IMR-90 (cell line): ENCODE measurements at regions not wholly inside any gene's neighbourhood (a gene's known extent, or its start where the extent isn't known, plus 50 kb on each side); places are given as distances from the start of the nearest gene placed in this dataset.

Experiments used
- ATAC-seq: fragments of 200-7000 bp; cut with Tn5 transposase; 2 replicates; pipeline ENCODE4 v1.9.1; 2020; ENCODE audit warnings: low read depth, mild to moderate bottlenecking, moderate library complexity
- BruUV-seq: library from RNA; stranded (reverse); fragments of 400-500 nt; replicated peaks from 2 replicates; lab custom pipeline; 2021; lab: Mats Ljungman, UMichigan
- CTCF ChIA-PET: fragments of 300-600 bp; formaldehyde crosslinking; extraction: SDS; loops from one replicate; lab custom pipeline; 2021; ENCODE audit warnings: antibody characterized with exemption; lab: Yijun Ruan, JAX
- POLR2A ChIA-PET: fragments of 300-600 bp; sonication (Branson Sonifier 250); formaldehyde crosslinking; loops from one replicate; lab custom pipeline; 2022; ENCODE audit warnings: antibody characterized with exemption; ENCODE audit not compliant: unreplicated experiment; lab: Charles Lee
- DNase-seq: peaks from one replicate; pipeline ENCODE4 v3.0.0; 2013
- H2AFZ ChIP-seq: replicated peaks from 2 replicates; pipeline ENCODE3; 2013; ENCODE audit warnings: low read length, mild to moderate bottlenecking; ENCODE audit not compliant: poor library complexity
- H2AK5ac ChIP-seq: 2 replicates; pipeline ENCODE4 v1.6.1; 2013; ENCODE audit warnings: low read depth, low read length, inconsistent platforms
- H2AK9ac ChIP-seq: replicated peaks from 2 replicates; pipeline ENCODE3; 2013; ENCODE audit warnings: mild to moderate bottlenecking, low read depth, low read length, moderate library complexity; ENCODE audit not compliant: poor library complexity
- H2BK120ac ChIP-seq: 2 replicates; pipeline ENCODE4 v1.6.1; 2013; ENCODE audit warnings: low read depth, low read length, inconsistent platforms
- H2BK15ac ChIP-seq: 3 replicates; pipeline ENCODE4 v1.6.1; 2013; ENCODE audit warnings: low read depth, low read length, inconsistent platforms
- H2BK20ac ChIP-seq: 2 replicates; pipeline ENCODE4 v1.6.1; 2013; ENCODE audit warnings: low read depth, mild to moderate bottlenecking, inconsistent platforms, low read length, moderate library complexity
- H2BK5ac ChIP-seq: 2 replicates; pipeline ENCODE4 v1.6.1; 2013; ENCODE audit warnings: mild to moderate bottlenecking, low read depth, low read length, inconsistent platforms; ENCODE audit not compliant: poor library complexity, severe bottlenecking
- H3K14ac ChIP-seq: replicated peaks from 2 replicates; pipeline ENCODE4 v1.6.1; 2013; ENCODE audit warnings: low read depth, low read length, inconsistent platforms
- H3K18ac ChIP-seq: 2 replicates; pipeline ENCODE4 v1.6.1; 2013; ENCODE audit warnings: low read depth, low read length, control low read depth
- H3K23ac ChIP-seq: 2 replicates; pipeline ENCODE4 v1.6.1; 2013; ENCODE audit warnings: low read depth, low read length, inconsistent platforms
- H3K27ac ChIP-seq: 2 replicates; pipeline ENCODE4 v1.5.1; 2013; ENCODE audit warnings: mild to moderate bottlenecking, control low read depth, low read length; ENCODE audit not compliant: insufficient read depth
- H3K27me3 ChIP-seq: 2 replicates; pipeline ENCODE4 v1.6.1; 2013; ENCODE audit warnings: low read length; ENCODE audit not compliant: control insufficient read depth, insufficient read depth
- H3K36me3 ChIP-seq: 2 replicates; pipeline ENCODE4 v1.6.1; 2013; ENCODE audit warnings: low read length, mixed read lengths; ENCODE audit not compliant: control insufficient read depth, insufficient read depth
- H3K4ac ChIP-seq: 2 replicates; pipeline ENCODE4 v1.6.1; 2013; ENCODE audit warnings: low read depth, low read length, inconsistent platforms
- H3K4me1 ChIP-seq: 2 replicates; pipeline ENCODE4 v1.6.1; 2013; ENCODE audit warnings: low read length, mixed read lengths; ENCODE audit not compliant: control insufficient read depth, insufficient read depth
- H3K4me2 ChIP-seq: 2 replicates; pipeline ENCODE4 v1.6.1; 2013; ENCODE audit warnings: low read depth, mild to moderate bottlenecking, control low read depth, low read length, moderate library complexity
- H3K4me3 ChIP-seq: 2 replicates; pipeline ENCODE4 v1.5.1; 2013; ENCODE audit warnings: low read depth, mild to moderate bottlenecking, control low read depth, low read length, moderate library complexity; ENCODE audit not compliant: insufficient read depth
- H3K56ac ChIP-seq: 2 replicates; pipeline ENCODE4 v1.6.1; 2013; ENCODE audit warnings: low read length, inconsistent platforms; ENCODE audit not compliant: insufficient read depth; ENCODE audit errors: extremely low read depth
- H3K79me1 ChIP-seq, 2 experiments: 2 replicates each; pipeline ENCODE4 v1.6.1; 2013; ENCODE audit warnings: low read length in 2 of 2, inconsistent platforms in 1 of 2, low read depth in 1 of 2
- H3K9ac ChIP-seq: 2 replicates; pipeline ENCODE4 v1.6.1; 2013; ENCODE audit warnings: low read depth, low read length, control low read depth
- H3K9me1 ChIP-seq: 2 replicates; pipeline ENCODE4 v1.6.1; 2013; ENCODE audit warnings: low read length, inconsistent platforms; ENCODE audit not compliant: insufficient read depth
- H3K9me3 ChIP-seq: 2 replicates; pipeline ENCODE4 v1.6.1; 2013; ENCODE audit warnings: low read length; ENCODE audit not compliant: control insufficient read depth, insufficient read depth
- H4K20me1 ChIP-seq: 2 replicates; pipeline ENCODE4 v1.6.1; 2013; ENCODE audit warnings: low read length, inconsistent platforms; ENCODE audit not compliant: insufficient read depth
- H4K5ac ChIP-seq: 2 replicates; pipeline ENCODE4 v1.6.1; 2013; ENCODE audit warnings: mild to moderate bottlenecking, low read depth, low read length, control low read depth
- H4K8ac ChIP-seq, 2 experiments: 2 replicates each; pipeline ENCODE4 v1.6.1; 2013; ENCODE audit warnings: low read depth in 2 of 2, low read length in 2 of 2, control low read depth in 1 of 2, inconsistent platforms in 1 of 2
- H4K91ac ChIP-seq: 2 replicates; pipeline ENCODE4 v1.6.1; 2013; ENCODE audit warnings: low read depth, low read length, inconsistent platforms; ENCODE audit not compliant: insufficient read depth
- BHLHE40 ChIP-seq: fragments of 150-350 bp; IDR thresholded peaks from 2 replicates; pipeline ENCODE4 v1.6.1; 2016; ENCODE audit warnings: mild to moderate bottlenecking, low read depth, low read length
- CEBPB ChIP-seq: IDR thresholded peaks from 2 replicates; pipeline ENCODE4 v1.6.1; 2012; ENCODE audit warnings: low read depth, low read length, improper control_type of control experiment
- FOS ChIP-seq: fragments of 150-350 bp; IDR thresholded peaks from 2 replicates; pipeline ENCODE4 v1.6.1; 2016; ENCODE audit warnings: low read depth, low read length
- MAFK ChIP-seq: IDR thresholded peaks from 2 replicates; pipeline ENCODE4 v1.6.1; 2012; ENCODE audit warnings: low read depth, low read length, improper control_type of control experiment
- MXI1 ChIP-seq: IDR thresholded peaks from 2 replicates; pipeline ENCODE4 v1.6.1; 2012; ENCODE audit warnings: low read depth, mild to moderate bottlenecking, low read length, moderate library complexity, borderline replicate concordance
- NFE2L2 ChIP-seq: fragments of 150-350 bp; IDR thresholded peaks from 2 replicates; pipeline ENCODE4 v1.6.1; 2016; ENCODE audit warnings: low read depth, mild to moderate bottlenecking, low read length
- POLR2A ChIP-seq: IDR thresholded peaks from 2 replicates; pipeline ENCODE4 v1.6.1; 2012; ENCODE audit warnings: mild to moderate bottlenecking, low read depth, low read length
- RAD21 ChIP-seq: IDR thresholded peaks from 2 replicates; pipeline ENCODE4 v1.6.1; 2012; ENCODE audit warnings: low read length, improper control_type of control experiment
- RCOR1 ChIP-seq: IDR thresholded peaks from 2 replicates; pipeline ENCODE4 v1.6.1; 2012; ENCODE audit warnings: mild to moderate bottlenecking, low read length, improper control_type of control experiment; ENCODE audit not compliant: insufficient replicate concordance
- RFX5 ChIP-seq: IDR thresholded peaks from 2 replicates; pipeline ENCODE4 v1.8.0; 2012; ENCODE audit warnings: low read depth, mild to moderate bottlenecking, low read length, moderate library complexity
- WGBS, 2 experiments: methylation state at CpG; one replicate each; pipeline versions ENCODE4 v1.1.5 to v1.1.7; 2013; ENCODE audit warnings: missing lambda C conversion rate in 2 of 2; ENCODE audit not compliant: insufficient read length in 1 of 2; ENCODE audit errors: extremely low coverage in 2 of 2; 5-methylcytosine and 5-hydroxymethylcytosine counted together
- dilution Hi-C: fragments of 300-500 bp; cut with HindIII; formaldehyde crosslinking; loops from one replicate; pipeline ENCODE4 v1.14.3; 2018; ENCODE audit warnings: low sequenced_read_pairs; ENCODE audit not compliant: unreplicated experiment
- in situ Hi-C: fragments of 300-500 bp; cut with MboI; formaldehyde crosslinking; loops from 3 replicates; pipeline ENCODE4 v1.14.3; 2019; ENCODE audit warnings: low sequenced_read_pairs, inconsistent platforms, mixed read lengths
- intact Hi-C: fragments of 100-400 bp; cut with micrococcal nuclease; formaldehyde crosslinking; loops from 2 replicates; pipeline ENCODE4 v1.10.0; 2022
- TF ChIP-seq, protein P1 (sequence below): fragments of 150-350 bp; IDR thresholded peaks from 2 replicates; pipeline ENCODE4 v1.6.1; 2016; ENCODE audit warnings: low read depth, mild to moderate bottlenecking, low read length, moderate library complexity, borderline replicate concordance
- TF ChIP-seq, protein P2 (sequence below): conservative IDR thresholded peaks from 2 replicates; pipeline ENCODE4 v1.5.1; 2012; ENCODE audit warnings: mild to moderate bottlenecking, low read depth, low read length, improper control_type of control experiment
- TF ChIP-seq, protein P3 (sequence below): fragments of 150-350 bp; IDR thresholded peaks from 2 replicates; pipeline ENCODE4 v1.6.1; 2017; ENCODE audit warnings: mild to moderate bottlenecking, antibody characterized with exemption, low read length, low read depth

DNA sequence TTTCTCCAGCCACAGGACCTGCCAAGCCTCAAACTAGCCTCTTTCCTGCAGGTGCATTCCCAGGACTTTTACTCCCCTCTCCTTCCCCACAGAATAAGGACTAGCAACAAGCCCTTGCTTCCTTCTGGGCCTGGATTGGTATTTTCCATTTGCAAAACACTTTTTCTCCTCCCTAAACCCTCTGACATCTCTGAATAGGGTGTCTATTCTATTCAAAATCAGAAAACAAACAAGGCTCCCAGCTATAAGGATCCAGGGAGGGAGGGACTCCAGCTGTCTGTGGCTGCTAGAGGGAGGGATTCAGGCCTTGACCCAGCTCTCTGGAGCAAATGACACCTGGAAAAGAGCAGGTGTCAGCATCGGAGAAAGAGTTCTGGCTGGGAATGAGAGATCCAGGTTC lies 168.5 kb upstream of the BDNF start:
- Histone ChIP-seq H2AK9ac (no peak overlapping the region), H2BK5ac (no peak overlapping the region), H4K5ac (no peak overlapping the region), H3K23ac (no peak overlapping the region), H3K4me1 (no peaks in the 10 kb centered on the region), H3K56ac (no peak overlapping the region), H2BK20ac (no peak overlapping the region), H2AK5ac (no peak overlapping the region), H3K14ac (no peak overlapping the region), H2AFZ (no peak overlapping the region), H3K9me1 (no peaks in the 10 kb centered on the region), H3K9me3 (peaks cover 5% of the 10 kb centered on the region), H3K4me3 (no peak overlapping the region), H3K79me1 (no peaks in the 10 kb centered on the region), H4K20me1 (no peaks in the 10 kb centered on the region), H2BK120ac (no peak overlapping the region), H2BK15ac (no peak overlapping the region), H3K27me3 (no peaks in the 10 kb centered on the region), H3K18ac (no peak overlapping the region), H3K9ac (no peak overlapping the region), H3K4ac (no peak overlapping the region), H3K36me3 (no peaks in the 10 kb centered on the region), H3K4me2 (no peak overlapping the region), H3K27ac (no peak overlapping the region), H4K8ac (no peak overlapping the region), H4K91ac (no peak overlapping the region)
- TF ChIP-seq POLR2A (no peak), RCOR1 (no peak), RFX5 (no peak), CEBPB (no peak), FOS (no peak), BHLHE40 (no peak), MXI1 (no peak), MAFK (no peak), RAD21 (no peak), NFE2L2 (no peak)
- TF ChIP-seq, protein P1, sequence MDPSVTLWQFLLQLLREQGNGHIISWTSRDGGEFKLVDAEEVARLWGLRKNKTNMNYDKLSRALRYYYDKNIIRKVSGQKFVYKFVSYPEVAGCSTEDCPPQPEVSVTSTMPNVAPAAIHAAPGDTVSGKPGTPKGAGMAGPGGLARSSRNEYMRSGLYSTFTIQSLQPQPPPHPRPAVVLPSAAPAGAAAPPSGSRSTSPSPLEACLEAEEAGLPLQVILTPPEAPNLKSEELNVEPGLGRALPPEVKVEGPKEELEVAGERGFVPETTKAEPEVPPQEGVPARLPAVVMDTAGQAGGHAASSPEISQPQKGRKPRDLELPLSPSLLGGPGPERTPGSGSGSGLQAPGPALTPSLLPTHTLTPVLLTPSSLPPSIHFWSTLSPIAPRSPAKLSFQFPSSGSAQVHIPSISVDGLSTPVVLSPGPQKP, result no peak
- TF ChIP-seq, protein P2, sequence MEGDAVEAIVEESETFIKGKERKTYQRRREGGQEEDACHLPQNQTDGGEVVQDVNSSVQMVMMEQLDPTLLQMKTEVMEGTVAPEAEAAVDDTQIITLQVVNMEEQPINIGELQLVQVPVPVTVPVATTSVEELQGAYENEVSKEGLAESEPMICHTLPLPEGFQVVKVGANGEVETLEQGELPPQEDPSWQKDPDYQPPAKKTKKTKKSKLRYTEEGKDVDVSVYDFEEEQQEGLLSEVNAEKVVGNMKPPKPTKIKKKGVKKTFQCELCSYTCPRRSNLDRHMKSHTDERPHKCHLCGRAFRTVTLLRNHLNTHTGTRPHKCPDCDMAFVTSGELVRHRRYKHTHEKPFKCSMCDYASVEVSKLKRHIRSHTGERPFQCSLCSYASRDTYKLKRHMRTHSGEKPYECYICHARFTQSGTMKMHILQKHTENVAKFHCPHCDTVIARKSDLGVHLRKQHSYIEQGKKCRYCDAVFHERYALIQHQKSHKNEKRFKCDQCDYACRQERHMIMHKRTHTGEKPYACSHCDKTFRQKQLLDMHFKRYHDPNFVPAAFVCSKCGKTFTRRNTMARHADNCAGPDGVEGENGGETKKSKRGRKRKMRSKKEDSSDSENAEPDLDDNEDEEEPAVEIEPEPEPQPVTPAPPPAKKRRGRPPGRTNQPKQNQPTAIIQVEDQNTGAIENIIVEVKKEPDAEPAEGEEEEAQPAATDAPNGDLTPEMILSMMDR, result no peak
- TF ChIP-seq, protein P3, sequence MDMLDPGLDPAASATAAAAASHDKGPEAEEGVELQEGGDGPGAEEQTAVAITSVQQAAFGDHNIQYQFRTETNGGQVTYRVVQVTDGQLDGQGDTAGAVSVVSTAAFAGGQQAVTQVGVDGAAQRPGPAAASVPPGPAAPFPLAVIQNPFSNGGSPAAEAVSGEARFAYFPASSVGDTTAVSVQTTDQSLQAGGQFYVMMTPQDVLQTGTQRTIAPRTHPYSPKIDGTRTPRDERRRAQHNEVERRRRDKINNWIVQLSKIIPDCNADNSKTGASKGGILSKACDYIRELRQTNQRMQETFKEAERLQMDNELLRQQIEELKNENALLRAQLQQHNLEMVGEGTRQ, result no peak
- ChIA-PET CTCF (no interaction called here), POLR2A (no interaction called here)
- in situ Hi-C loops, result no loop called here
- intact Hi-C loops, result loop anchor here (10.0 kb wide), 1 partner anchor 144 kb away; no protein-coding TSS in a partner anchor
- dilution Hi-C loops, result no loop called here
- BruUV-seq, result no TSS peak
- DNase-seq (no peak), ATAC-seq (no peak)
- no CpG with 5 or more reads among the region's 1 CpG for WGBS, 2 experiments
